AG08396 (cell line): ENCODE measurements at regions not wholly inside any gene's neighbourhood (a gene's known extent, or its start where the extent isn't known, plus 50 kb on each side); places are given as distances from the start of the nearest gene placed in this dataset.

ENCODE experiments used
- DNase-seq: peaks from one replicate; pipeline ENCODE4 v3.0.0; 2012; ENCODE audit warnings: low spot score, mixed read lengths

- no peak for DNase-seq
These were observed 179.6 kb downstream of the CSNK2A3 start for GRCh38 chr11:11173316-11174025.

- DNase-seq = no peak
These were observed 181.2 kb downstream of the CSNK2A3 start for GRCh38 chr11:11171854-11172253.

GRCh38 chr11:11171285-11171684 lies 181.8 kb downstream of the CSNK2A3 start:
- DNase-seq = no peak

DNA sequence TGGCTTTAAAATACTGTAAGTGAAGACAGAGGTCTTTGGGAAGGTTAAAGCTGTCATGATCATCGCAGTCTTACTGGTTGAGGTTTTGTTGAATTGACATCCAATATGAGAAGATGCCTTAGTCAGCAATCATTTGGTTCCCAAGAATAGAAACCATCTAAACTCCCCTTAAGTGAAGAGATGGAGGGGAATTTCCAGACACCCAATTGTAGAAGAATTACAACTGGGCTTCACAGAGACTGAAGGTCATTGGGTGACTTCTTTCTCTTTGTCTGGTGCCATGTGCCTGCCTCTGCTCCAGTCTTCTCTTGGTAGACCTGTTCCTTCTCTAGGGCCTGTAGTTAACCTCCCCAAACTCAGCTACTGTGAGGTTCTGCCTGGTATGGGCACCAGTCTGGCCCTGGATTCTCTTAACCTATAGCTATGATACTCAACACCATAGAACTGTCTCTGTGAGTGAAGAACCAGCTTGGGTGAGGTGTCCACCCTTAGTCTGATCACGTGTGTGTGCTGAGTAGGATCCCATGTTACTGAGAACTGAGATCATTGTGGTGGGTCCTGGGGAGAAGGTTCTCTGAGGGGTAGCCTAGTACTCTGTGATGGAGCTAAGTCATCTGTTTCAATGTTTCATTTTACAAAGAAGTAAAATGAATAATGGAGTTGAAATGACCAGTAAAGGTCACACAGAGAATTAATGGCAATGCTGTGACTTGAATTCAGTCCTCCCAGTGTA lies 182.5 kb downstream of the CSNK2A3 start:
- no peak for DNase-seq

DNA sequence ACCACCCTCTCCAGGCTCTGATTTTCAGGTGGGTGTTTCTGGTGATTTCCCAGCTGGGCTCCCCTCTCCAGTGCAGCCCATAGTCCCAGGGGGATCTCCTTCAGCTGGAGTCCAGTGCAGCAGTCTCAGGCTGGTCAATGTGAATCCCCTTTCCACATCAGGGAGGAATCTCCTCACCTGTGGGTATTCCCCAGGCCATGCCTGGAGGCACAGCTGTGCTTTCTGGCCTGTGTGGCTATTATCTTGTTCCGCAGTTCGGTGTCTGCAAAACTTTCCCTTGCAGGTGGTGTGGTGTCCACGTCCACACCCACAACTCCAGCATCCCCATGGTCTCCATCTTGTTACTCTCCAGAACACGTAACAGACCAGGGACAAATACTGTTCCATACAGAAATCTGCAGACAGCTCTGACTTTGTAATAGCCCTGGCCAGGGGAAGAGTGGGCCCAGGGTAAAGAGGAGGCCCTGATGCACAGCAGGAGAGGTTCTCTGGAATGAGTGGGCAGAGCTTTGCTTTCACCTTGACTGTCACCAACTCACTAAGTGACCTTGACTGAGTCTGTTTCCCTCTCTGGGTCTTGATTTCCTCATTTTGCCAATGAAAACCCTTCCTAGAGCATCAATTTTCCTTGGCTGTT lies 183.2 kb downstream of the CSNK2A3 start:
- no peak for DNase-seq

- no peak for DNase-seq
These were observed 185.2 kb downstream of the CSNK2A3 start for GRCh38 chr11:11167806-11168205.

DNA sequence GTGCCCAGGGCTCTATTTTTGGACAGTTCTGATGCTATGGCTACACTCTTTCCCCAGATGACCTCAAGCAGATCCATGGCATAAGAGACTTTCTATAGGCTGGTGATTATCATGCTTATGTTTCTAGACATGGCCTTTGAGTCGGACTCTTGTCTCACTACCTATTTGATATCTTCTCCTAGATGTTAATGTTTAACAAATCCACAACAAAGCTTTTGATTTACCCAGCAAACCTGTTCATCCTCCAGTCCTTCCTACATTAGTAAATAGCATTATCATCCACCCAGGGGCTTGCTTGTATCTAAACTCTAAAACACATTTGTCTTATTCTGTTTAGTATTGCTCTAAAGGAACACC lies 188.7 kb downstream of the CSNK2A3 start:
- DNase-seq = no peak

- no peak for DNase-seq
These were observed 189.2 kb downstream of the CSNK2A3 start for GRCh38 chr11:11163669-11164333.

- DNase-seq = peak; percentile 13
These were observed 189.8 kb downstream of the CSNK2A3 start for GRCh38 chr11:11163236-11163635.

DNA sequence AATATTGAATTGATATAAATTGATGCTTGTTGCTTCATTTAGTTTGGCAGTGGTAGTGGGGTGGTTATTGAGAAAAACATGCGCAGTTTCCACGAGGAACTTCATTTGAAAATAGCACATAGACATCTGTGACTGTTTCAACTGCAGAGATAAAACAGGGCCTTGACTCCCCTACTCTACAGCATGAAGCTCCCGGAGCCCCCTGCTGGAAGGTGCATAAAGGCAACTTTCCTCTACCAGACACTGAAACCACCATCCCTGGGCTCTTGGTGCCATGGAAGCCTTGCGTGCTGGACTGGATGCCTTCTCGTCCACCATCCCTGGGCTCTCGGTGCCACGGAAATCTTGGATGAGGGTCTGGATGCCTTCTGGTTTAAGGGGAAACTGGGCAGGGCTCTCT lies 195.9 kb downstream of the CSNK2A3 start:
- DNase-seq = peak; percentile 49

DNA sequence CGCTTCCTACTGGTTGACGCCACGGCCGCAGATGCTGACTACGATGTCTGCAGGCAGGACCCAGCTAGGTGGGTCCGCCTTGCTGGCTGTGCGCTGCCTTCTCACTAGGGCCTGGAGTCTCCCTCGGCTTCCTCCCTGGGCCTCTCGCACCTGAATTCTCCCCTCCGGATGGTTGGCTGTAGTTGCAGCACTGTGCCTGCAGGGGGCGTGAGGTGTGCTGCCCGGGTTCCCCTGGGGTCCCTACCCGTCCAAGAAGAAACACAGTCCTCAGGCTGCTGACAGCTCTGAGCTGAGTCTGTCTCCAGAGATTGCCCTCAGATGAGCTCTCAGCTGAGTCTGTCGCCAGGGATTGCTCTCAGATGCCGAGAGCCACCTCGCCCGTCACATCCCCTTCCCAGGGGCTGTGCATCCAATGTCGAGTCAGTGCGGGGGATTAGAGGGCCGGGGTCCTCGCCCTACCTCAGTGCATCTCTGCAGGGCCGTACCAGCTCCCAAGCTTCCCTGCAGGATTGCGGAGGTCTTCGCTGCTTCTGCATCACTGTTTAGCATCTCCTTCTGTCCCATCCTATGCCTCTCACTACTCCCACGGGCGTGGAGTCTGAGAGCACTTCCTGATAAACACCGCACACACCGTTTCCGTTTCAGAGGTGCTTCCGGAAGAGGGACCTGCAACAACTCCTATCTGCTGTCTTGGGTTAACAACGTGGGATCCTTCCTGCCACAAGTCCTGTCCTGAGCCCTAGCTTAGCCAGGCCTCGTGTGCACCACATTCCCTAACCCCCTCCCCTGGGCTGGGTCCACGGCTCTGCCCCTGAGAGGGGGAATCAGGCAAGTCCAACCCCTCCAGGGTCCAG lies 196.9 kb downstream of the CSNK2A3 start:
- DNase-seq = peak; percentile 17

DNA sequence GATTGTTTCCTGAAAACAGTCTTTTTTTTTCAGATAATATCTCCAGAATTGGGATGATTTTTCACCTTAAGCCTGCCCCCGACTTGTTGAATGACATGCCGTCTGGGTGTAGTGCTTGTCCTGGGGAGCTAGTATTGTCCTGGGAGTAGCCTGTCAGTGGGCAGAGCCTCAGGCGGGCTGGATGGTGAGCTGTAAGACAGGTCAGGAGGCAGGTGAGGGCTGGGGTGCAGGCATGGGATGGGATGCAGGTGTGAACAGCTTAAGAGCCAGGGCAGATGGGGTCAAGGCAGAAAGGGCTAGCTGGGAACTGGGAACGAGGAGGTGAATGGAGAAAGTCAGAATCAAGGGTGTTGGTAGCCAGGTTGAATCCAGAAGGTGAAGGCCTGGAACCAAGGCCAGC lies 200.2 kb downstream of the CSNK2A3 start:
- no peak for DNase-seq

- no peak for DNase-seq
These were observed 203.2 kb downstream of the CSNK2A3 start for GRCh38 chr11:11149671-11150459.

DNA sequence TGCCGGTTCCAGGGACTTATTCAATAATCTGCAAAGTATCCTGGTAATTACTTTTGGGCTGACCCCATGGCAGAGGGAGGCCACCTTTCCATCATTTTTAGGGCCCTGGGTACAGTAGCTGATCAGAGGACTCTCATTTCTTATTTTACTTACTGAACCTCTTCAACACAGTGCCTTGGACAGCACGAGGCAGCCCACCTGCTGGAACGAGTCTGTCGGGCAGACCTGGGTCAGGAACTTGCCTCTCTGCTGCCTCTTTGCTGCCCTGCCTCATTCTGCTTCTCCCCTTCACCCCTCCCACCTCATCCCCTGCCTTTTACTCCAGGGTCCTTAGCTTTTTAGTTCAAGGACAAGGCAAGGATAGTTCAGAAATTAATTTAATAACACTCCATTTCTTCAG lies 204.5 kb downstream of the CSNK2A3 start:
- no peak for DNase-seq

- DNase-seq = peak; percentile 92
These were observed 204.9 kb downstream of the CSNK2A3 start for GRCh38 chr11:11148104-11148509.

DNA sequence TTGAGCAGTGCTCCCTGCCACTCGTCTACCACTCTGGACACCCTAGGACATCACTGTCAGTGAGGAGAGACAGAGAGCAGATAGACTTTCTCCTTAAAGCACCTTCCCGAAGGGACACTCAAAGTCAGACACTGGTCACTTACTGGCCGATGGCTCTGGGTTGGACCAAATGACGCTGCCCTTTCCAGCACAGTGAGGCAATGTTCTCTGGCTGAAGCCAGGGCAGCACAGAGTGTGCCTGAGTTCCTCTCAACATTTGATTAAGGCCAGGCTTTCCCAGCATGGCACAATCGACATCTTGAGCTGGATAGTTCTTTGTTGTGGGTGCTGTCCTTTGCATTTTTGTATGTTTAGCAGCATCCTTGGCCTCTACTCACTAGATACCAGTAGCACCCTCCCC lies 206.2 kb downstream of the CSNK2A3 start:
- no peak for DNase-seq

DNA sequence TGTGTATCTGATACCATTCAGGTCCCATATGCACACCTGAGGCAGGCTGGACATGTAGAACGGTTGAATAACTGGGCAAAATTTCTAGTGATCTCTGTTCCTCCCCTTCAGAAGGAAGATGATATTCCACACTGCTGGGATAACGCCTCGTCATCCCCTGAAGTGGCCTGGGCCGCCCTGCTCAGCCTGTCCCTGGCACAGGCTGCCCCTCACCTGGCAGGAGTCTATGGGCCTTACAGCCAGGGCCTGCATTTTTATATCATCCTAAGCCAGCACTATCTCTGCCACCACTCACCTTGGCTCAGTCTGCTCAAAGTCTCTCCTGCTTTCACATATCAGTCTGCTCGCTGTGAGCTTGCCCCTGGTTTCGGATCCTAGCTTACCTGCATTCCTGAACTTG lies 209.2 kb downstream of the CSNK2A3 start:
- DNase-seq = no peak

DNA sequence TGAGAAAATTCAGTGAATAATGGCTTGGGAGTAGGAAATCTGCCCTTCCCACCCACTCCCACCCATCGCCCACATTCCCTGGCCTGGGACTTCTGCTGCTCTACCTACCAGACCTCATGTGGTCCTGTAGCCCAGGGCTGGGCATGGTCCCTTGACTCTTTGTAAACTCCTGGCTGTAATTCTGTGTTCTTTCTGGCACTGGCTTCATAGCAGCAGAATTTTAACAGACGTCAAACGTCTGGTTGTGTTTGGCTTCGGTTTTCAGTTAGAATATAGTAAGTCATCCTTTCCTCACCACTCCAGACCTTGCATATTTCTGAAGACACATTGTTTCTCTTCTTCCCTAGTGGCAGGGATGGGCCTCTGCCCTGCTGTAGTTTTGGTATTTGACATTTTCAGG lies 210.6 kb downstream of the CSNK2A3 start:
- no peak for DNase-seq

DNA sequence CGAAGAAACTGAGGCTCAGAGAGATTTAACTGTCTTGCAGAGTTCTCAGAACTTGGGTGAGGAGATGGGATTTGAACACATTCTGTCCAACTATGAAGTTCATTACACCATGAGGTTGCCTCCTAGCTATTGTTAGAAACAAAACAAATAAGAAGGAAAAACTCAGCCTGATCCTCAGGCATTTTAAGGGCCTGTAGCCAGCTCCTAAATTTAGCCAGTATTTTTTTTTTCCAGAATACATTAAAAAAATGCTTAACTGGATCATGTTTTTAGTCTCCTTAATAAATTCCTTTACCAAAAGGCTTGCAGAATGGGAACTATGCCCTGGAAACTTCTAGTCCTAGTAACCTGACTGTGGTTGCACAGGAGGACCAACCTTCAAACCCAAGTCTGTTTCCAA lies 212.0 kb downstream of the CSNK2A3 start:
- no peak for DNase-seq

- DNase-seq = no peak
These were observed 212.5 kb downstream of the CSNK2A3 start for GRCh38 chr11:11140510-11140909.

DNA sequence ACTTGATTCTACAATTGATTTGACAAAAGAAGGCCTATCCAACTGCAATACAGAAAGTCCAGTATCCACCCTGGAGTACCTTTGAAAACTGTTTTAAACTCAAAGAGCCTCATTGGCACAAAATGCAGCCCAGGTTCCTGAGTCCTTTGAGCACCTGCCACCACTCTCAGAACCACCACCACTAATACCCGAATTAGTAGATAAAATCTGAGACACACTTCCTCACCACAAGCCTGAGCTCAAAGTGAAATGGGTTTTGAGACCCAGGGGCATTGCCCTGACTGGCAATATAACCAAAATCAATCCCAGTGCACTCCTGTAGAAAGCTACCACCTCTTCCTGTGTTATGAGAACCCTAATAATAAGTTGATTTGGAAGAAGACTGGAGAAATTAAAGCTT lies 215.7 kb downstream of the CSNK2A3 start:
- DNase-seq = no peak
